Activated naive CD4-positive, alpha-beta T cell treated with anti-CD3 and anti-CD28 coated beads, Interleukin-2, amount 50 U/mL, for 24 hours (primary cell): ENCODE measurements at regions not wholly inside any gene's neighbourhood (a gene's known extent, or its start where the extent isn't known, plus 50 kb on each side); places are given as distances from the start of the nearest gene placed in this dataset.

Experiments used
- H3K27ac Mint-ChIP-seq: one replicate; pipeline ENCODE4 v1.8.0; 2021; ENCODE audit warnings: mild to moderate bottlenecking, mixed read lengths
- H3K27me3 Mint-ChIP-seq: one replicate; pipeline ENCODE4 v1.8.0; 2021; ENCODE audit warnings: mixed read lengths
- H3K36me3 Mint-ChIP-seq: one replicate; pipeline ENCODE4 v1.8.0; 2021; ENCODE audit warnings: mixed read lengths
- H3K4me1 Mint-ChIP-seq: one replicate; pipeline ENCODE4 v1.8.0; 2021; ENCODE audit warnings: mixed read lengths
- H3K4me3 Mint-ChIP-seq: one replicate; pipeline ENCODE4 v1.8.0; 2021; ENCODE audit warnings: mild to moderate bottlenecking, mixed read lengths
- H3K9me3 Mint-ChIP-seq: one replicate; pipeline ENCODE4 v1.8.0; 2021; ENCODE audit warnings: mixed read lengths

- Mint-ChIP-seq H3K4me3 (no peak overlapping the region), H3K27ac (no peak overlapping the region), H3K4me1 (no peaks in the 10 kb centered on the region), H3K36me3 (no peaks in the 10 kb centered on the region), H3K9me3 (no peaks in the 10 kb centered on the region), H3K27me3 (peaks cover 2% of the 10 kb centered on the region)
Measured at GRCh38 chr9:85151741-85152140, 482.2 kb downstream of the NTRK2 start.

- H3K27me3 Mint-ChIP-seq: peaks cover 2% of the 10 kb centered on the region
- no peaks in the 10 kb centered on the region for H3K9me3 Mint-ChIP-seq
- no peaks in the 10 kb centered on the region for H3K36me3 Mint-ChIP-seq
Measured at GRCh38 chr9:85151162-85151561, 481.6 kb downstream of the NTRK2 start.

GRCh38 chr9:85147046-85147640, 477.6 kb downstream of the NTRK2 start:
- Mint-ChIP-seq H3K27me3 (peaks cover 2% of the 10 kb centered on the region), H3K27ac (no peak overlapping the region), H3K4me3 (no peak overlapping the region), H3K9me3 (no peaks in the 10 kb centered on the region), H3K36me3 (no peaks in the 10 kb centered on the region), H3K4me1 (no peaks in the 10 kb centered on the region)

More at GRCh38 chr9:85151162-85151561, 481.6 kb downstream of the NTRK2 start:
- H3K4me1 Mint-ChIP-seq: no peaks in the 10 kb centered on the region
- no peak overlapping the region for H3K4me3 Mint-ChIP-seq
- H3K27ac Mint-ChIP-seq: no peak overlapping the region

- Mint-ChIP-seq H3K27ac (no peak overlapping the region), H3K4me1 (no peaks in the 10 kb centered on the region), H3K27me3 (no peaks in the 10 kb centered on the region), H3K9me3 (no peaks in the 10 kb centered on the region), H3K4me3 (no peak overlapping the region), H3K36me3 (no peaks in the 10 kb centered on the region)
Measured at GRCh38 chr9:85142968-85143367, 473.4 kb downstream of the NTRK2 start.

- H3K4me3 Mint-ChIP-seq: no peak overlapping the region
- no peak overlapping the region for H3K27ac Mint-ChIP-seq
- no peaks in the 10 kb centered on the region for H3K36me3 Mint-ChIP-seq
- no peaks in the 10 kb centered on the region for H3K4me1 Mint-ChIP-seq
- no peaks in the 10 kb centered on the region for H3K27me3 Mint-ChIP-seq
- H3K9me3 Mint-ChIP-seq: no peaks in the 10 kb centered on the region
Measured at GRCh38 chr9:85142496-85142911, 473.0 kb downstream of the NTRK2 start.

- H3K9me3 Mint-ChIP-seq: peaks cover 9% of the 10 kb centered on the region
- H3K4me1 Mint-ChIP-seq: no peaks in the 10 kb centered on the region
Measured at GRCh38 chr9:85137696-85138095, 468.2 kb downstream of the NTRK2 start.

GRCh38 chr9:85136987-85137386, 467.5 kb downstream of the NTRK2 start:
- Mint-ChIP-seq H3K27me3 (peaks cover 3% of the 10 kb centered on the region), H3K27ac (no peak overlapping the region), H3K9me3 (peaks cover 9% of the 10 kb centered on the region), H3K4me3 (no peak overlapping the region), H3K4me1 (no peaks in the 10 kb centered on the region), H3K36me3 (no peaks in the 10 kb centered on the region)

More at GRCh38 chr9:85137696-85138095, 468.2 kb downstream of the NTRK2 start:
- H3K27ac Mint-ChIP-seq: no peak overlapping the region
- no peaks in the 10 kb centered on the region for H3K36me3 Mint-ChIP-seq
- no peak overlapping the region for H3K4me3 Mint-ChIP-seq
- H3K27me3 Mint-ChIP-seq: peaks cover 2% of the 10 kb centered on the region

GRCh38 chr9:85136507-85136906, 467.0 kb downstream of the NTRK2 start:
- no peaks in the 10 kb centered on the region for H3K36me3 Mint-ChIP-seq
- peaks cover 9% of the 10 kb centered on the region for H3K9me3 Mint-ChIP-seq
- H3K27me3 Mint-ChIP-seq: peaks cover 3% of the 10 kb centered on the region
- H3K27ac Mint-ChIP-seq: no peak overlapping the region
- H3K4me3 Mint-ChIP-seq: no peak overlapping the region
- no peaks in the 10 kb centered on the region for H3K4me1 Mint-ChIP-seq

- H3K27me3 Mint-ChIP-seq: peaks cover 3% of the 10 kb centered on the region
Measured at GRCh38 chr9:85130764-85131163, 461.2 kb downstream of the NTRK2 start.

GRCh38 chr9:85130260-85130659, 460.7 kb downstream of the NTRK2 start:
- H3K27ac Mint-ChIP-seq: no peak overlapping the region
- no peaks in the 10 kb centered on the region for H3K36me3 Mint-ChIP-seq
- peaks cover 3% of the 10 kb centered on the region for H3K27me3 Mint-ChIP-seq
- H3K4me3 Mint-ChIP-seq: no peak overlapping the region
- H3K9me3 Mint-ChIP-seq: peaks cover 14% of the 10 kb centered on the region
- no peaks in the 10 kb centered on the region for H3K4me1 Mint-ChIP-seq

More at GRCh38 chr9:85130764-85131163, 461.2 kb downstream of the NTRK2 start:
- Mint-ChIP-seq H3K4me3 (no peak overlapping the region), H3K4me1 (no peaks in the 10 kb centered on the region), H3K27ac (no peak overlapping the region), H3K36me3 (no peaks in the 10 kb centered on the region), H3K9me3 (peaks cover 14% of the 10 kb centered on the region)

GRCh38 chr9:85129514-85129913, 460.0 kb downstream of the NTRK2 start:
- Mint-ChIP-seq H3K27me3 (peaks cover 3% of the 10 kb centered on the region), H3K36me3 (no peaks in the 10 kb centered on the region), H3K4me3 (no peak overlapping the region), H3K4me1 (no peaks in the 10 kb centered on the region), H3K9me3 (peaks cover 9% of the 10 kb centered on the region), H3K27ac (no peak overlapping the region)

GRCh38 chr9:85118990-85119755, 449.6 kb downstream of the NTRK2 start:
- no peaks in the 10 kb centered on the region for H3K9me3 Mint-ChIP-seq
- H3K36me3 Mint-ChIP-seq: no peaks in the 10 kb centered on the region
- H3K27me3 Mint-ChIP-seq: peaks cover 8% of the 10 kb centered on the region
- H3K4me3 Mint-ChIP-seq: no peak overlapping the region
- H3K4me1 Mint-ChIP-seq: no peaks in the 10 kb centered on the region
- no peak overlapping the region for H3K27ac Mint-ChIP-seq

GRCh38 chr9:85117831-85118230, 448.3 kb downstream of the NTRK2 start:
- Mint-ChIP-seq H3K4me1 (no peaks in the 10 kb centered on the region), H3K4me3 (no peak overlapping the region)

GRCh38 chr9:85115473-85115872, 445.9 kb downstream of the NTRK2 start:
- H3K4me3 Mint-ChIP-seq: no peak overlapping the region
- H3K9me3 Mint-ChIP-seq: no peaks in the 10 kb centered on the region
- no peak overlapping the region for H3K27ac Mint-ChIP-seq
- H3K27me3 Mint-ChIP-seq: peaks cover 7% of the 10 kb centered on the region
- H3K4me1 Mint-ChIP-seq: no peaks in the 10 kb centered on the region
- H3K36me3 Mint-ChIP-seq: no peaks in the 10 kb centered on the region

More at GRCh38 chr9:85117831-85118230, 448.3 kb downstream of the NTRK2 start:
- Mint-ChIP-seq H3K27ac (no peak overlapping the region), H3K36me3 (no peaks in the 10 kb centered on the region), H3K9me3 (no peaks in the 10 kb centered on the region), H3K27me3 (peaks cover 9% of the 10 kb centered on the region)

- peaks cover 8% of the 10 kb centered on the region for H3K27me3 Mint-ChIP-seq
- H3K4me1 Mint-ChIP-seq: no peaks in the 10 kb centered on the region
- no peaks in the 10 kb centered on the region for H3K9me3 Mint-ChIP-seq
- no peaks in the 10 kb centered on the region for H3K36me3 Mint-ChIP-seq
- H3K4me3 Mint-ChIP-seq: no peak overlapping the region
- no peak overlapping the region for H3K27ac Mint-ChIP-seq
Measured at GRCh38 chr9:85114799-85115198, 445.3 kb downstream of the NTRK2 start.

- no peaks in the 10 kb centered on the region for H3K4me1 Mint-ChIP-seq
- H3K27ac Mint-ChIP-seq: no peak overlapping the region
- H3K27me3 Mint-ChIP-seq: peaks cover 9% of the 10 kb centered on the region
- H3K36me3 Mint-ChIP-seq: no peaks in the 10 kb centered on the region
- no peaks in the 10 kb centered on the region for H3K9me3 Mint-ChIP-seq
- H3K4me3 Mint-ChIP-seq: no peak overlapping the region
Measured at GRCh38 chr9:85112933-85113418, 443.4 kb downstream of the NTRK2 start.
